CD4-positive, CD25-positive, alpha-beta regulatory T cell (primary cell): ENCODE measurements at regions not wholly inside any gene's neighbourhood (a gene's known extent, or its start where the extent isn't known, plus 50 kb on each side); places are given as distances from the start of the nearest gene placed in this dataset.

Experiments
- ATAC-seq, 2 donors: fragments of 150-1000 bp; cut with Tn5 transposase; one replicate each; pipeline ENCODE4 v1.10.0; 2021; ENCODE audit warnings: low read depth in 2 of 2, moderate number of reproducible peaks in 2 of 2, moderate library complexity in 1 of 2
- DNase-seq, 3 donors: peaks; one replicate each; pipeline versions ENCODE4 v3.0.0 to v3.0.0-alpha.2; 2012 to 2022; ENCODE audit warnings: mixed read lengths in 1 of 3
- H3K27ac ChIP-seq: one replicate; pipeline ENCODE4 v1.7.0; 2013; ENCODE audit warnings: mild to moderate bottlenecking, low read length; ENCODE audit not compliant: insufficient read depth, poor library complexity, severe bottlenecking
- H3K27me3 ChIP-seq: one replicate; pipeline ENCODE4 v1.7.0; 2013; ENCODE audit warnings: low read length; ENCODE audit not compliant: control insufficient read depth, insufficient read depth
- H3K36me3 ChIP-seq: one replicate; pipeline ENCODE4 v1.7.0; 2013; ENCODE audit warnings: mild to moderate bottlenecking, low read length, moderate library complexity; ENCODE audit not compliant: control insufficient read depth, insufficient read depth
- H3K4me1 ChIP-seq: 2 replicates; pipeline ENCODE4 v1.7.0; 2013; ENCODE audit warnings: mild to moderate bottlenecking, low read length; ENCODE audit not compliant: insufficient read depth, control insufficient read depth, poor library complexity, severe bottlenecking
- H3K4me3 ChIP-seq: one replicate; pipeline ENCODE4 v1.7.0; 2013; ENCODE audit warnings: low read depth, mild to moderate bottlenecking, low read length, moderate library complexity
- H3K9me3 ChIP-seq, 2 experiments: 1 replicate in 1 of 2; 2 replicates in 1 of 2; pipeline ENCODE4 v1.7.0; 2013; ENCODE audit warnings: low read length in 2 of 2, mild to moderate bottlenecking in 1 of 2, moderate library complexity in 1 of 2; ENCODE audit not compliant: control insufficient read depth in 2 of 2
- H3K27ac Mint-ChIP-seq, 3 donors: one replicate each; pipeline ENCODE4 v1.8.0; 2020 to 2022; ENCODE audit warnings: mild to moderate bottlenecking in 3 of 3, mixed read lengths in 3 of 3, moderate library complexity in 2 of 3
- H3K27me3 Mint-ChIP-seq: one replicate; pipeline ENCODE4 v1.8.0; 2022; ENCODE audit warnings: mild to moderate bottlenecking, mixed read lengths
- H3K36me3 Mint-ChIP-seq: one replicate; pipeline ENCODE4 v1.8.0; 2020; ENCODE audit warnings: mixed read lengths
- H3K4me1 Mint-ChIP-seq, 4 donors: one replicate each; pipeline ENCODE4 v1.8.0; 2020 to 2022; ENCODE audit warnings: mixed read lengths in 4 of 4, mild to moderate bottlenecking in 1 of 4
- H3K4me3 Mint-ChIP-seq, 4 donors: one replicate each; pipeline ENCODE4 v1.8.0; 2020 to 2022; ENCODE audit warnings: mild to moderate bottlenecking in 4 of 4, mixed read lengths in 4 of 4, moderate library complexity in 3 of 4
- H3K9me3 Mint-ChIP-seq, 7 donors: one replicate each; pipeline ENCODE4 v1.8.0; 2020 to 2022; ENCODE audit warnings: mixed read lengths in 7 of 7, mild to moderate bottlenecking in 3 of 7, moderate library complexity in 2 of 7

DNA sequence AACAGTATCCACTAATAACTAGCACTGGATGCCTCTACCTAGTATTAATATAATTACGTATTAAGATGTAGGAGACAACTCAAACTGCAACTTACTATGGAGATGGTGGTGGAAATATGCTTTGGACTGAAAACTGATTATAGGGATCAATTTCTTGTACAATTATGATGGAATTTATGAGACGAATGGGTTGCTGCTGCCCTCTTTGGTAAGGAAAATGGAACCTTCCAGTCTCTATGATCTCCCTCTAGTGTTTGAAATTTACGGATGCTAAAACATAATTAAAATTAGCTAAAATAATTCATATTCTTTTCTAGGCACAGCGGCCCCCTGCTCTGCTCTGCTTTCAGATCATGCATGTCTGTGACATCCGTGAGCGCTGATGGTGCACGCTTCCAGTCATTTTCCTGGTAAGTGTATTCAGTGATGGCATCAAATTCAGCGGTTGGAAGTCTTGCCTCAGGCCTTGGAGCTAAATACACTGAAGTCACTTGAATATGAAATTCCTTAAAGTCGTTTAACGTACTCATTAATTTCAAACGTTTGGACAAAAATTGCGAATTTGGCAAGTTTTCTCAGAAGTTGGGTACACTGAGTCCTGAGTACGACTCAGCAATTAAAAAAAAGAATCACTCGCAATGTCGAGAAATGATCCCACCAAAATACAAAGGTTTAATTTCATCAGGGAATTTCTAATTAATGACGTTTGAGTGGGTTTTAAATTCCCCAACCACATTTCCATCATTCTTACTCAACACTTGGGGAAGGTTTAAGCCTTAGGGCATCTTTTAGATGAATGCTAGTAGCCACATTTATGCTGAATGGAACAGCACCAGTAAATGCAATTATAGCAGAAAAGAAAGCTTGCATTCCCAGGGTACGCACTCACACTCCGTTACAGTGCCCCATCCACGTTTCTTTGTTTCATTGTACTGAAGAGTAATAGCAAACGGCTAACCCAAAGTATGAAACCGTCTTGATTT lies 132.6 kb downstream of the NR2F2 start:
- no peaks in the 10 kb centered on the region for H3K27me3 ChIP-seq
- DNase-seq = no peak
- ATAC-seq = no peak

DNA sequence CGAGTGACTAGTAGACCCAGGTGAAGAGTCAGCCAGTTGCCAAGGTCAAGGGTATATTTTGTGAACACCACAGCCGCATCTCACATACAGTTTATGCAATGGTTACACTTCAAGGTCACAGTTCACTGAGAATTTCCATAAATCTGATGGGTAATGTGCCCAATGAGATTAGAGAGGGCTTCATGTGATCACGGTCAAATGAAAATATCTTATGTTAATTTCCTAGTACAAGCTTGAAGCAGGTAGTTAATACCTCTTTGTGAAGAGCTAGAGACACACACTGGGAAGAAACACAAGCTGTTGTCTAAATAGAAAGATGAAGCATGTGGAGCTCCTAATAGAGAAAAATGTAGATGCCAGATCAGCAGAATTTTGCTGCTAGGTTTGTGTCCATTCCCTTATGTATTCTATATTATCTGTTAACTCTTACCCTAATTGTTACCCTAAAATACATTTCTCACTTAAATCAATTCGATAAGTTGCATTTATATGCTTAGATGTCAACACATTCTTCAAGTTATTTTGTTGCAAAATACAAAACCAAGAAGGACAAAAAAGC lies 136.0 kb downstream of the NR2F2 start:
- Mint-ChIP-seq H3K4me3 (no peak overlapping the region), H3K9me3 (peaks cover 0 to 6% (median 0%) of the 10 kb centered on the region in 7 donors), H3K27ac (no peak overlapping the region), H3K27me3 (no peaks in the 10 kb centered on the region), H3K36me3 (no peaks in the 10 kb centered on the region), H3K4me1 (no peaks in the 10 kb centered on the region)
- H3K27ac ChIP-seq = no peak overlapping the region
- no peak for DNase-seq
- H3K9me3 ChIP-seq = no peaks in the 10 kb centered on the region
- ATAC-seq = no peak
- H3K4me3 ChIP-seq = no peak overlapping the region
- H3K27me3 ChIP-seq = no peaks in the 10 kb centered on the region
- H3K4me1 ChIP-seq = no peaks in the 10 kb centered on the region
- H3K36me3 ChIP-seq = no peaks in the 10 kb centered on the region

More for the DNA sequence above, 132.6 kb downstream of the NR2F2 start:
- H3K9me3 Mint-ChIP-seq = peaks cover 0 to 4% (median 2%) of the 10 kb centered on the region in 7 donors
- H3K27me3 Mint-ChIP-seq = no peaks in the 10 kb centered on the region
- Histone ChIP-seq H3K9me3 (no peaks in the 10 kb centered on the region), H3K27ac (no peak overlapping the region), H3K36me3 (no peaks in the 10 kb centered on the region), H3K4me1 (no peaks in the 10 kb centered on the region), H3K4me3 (no peak overlapping the region)
- no peaks in the 10 kb centered on the region for H3K4me1 Mint-ChIP-seq
- H3K4me3 Mint-ChIP-seq = no peak overlapping the region
- no peaks in the 10 kb centered on the region for H3K36me3 Mint-ChIP-seq
- H3K27ac Mint-ChIP-seq = no peak overlapping the region

DNA sequence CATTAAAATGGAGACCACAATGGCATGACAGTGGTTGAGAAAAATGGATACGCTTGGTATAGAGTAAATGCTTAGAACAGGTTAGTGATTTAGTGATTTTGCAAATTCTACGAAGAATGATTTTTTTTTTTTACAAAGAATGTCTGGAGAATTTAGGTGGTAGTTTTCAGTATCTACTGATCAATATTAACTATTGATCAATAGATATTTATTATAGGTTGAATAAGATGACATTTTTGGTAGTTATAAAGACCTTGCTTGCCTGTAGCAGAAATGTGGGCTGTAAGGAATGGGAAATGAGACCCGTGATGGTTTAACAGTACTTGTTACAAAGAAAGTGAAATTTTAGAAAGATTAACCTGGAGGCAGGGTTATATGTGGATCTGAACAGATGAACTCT lies 137.5 kb downstream of the NR2F2 start:
- ATAC-seq (no peak), DNase-seq (no peak)
- Mint-ChIP-seq H3K36me3 (no peaks in the 10 kb centered on the region), H3K27ac (no peak overlapping the region), H3K9me3 (peaks cover 0 to 8% (median 1%) of the 10 kb centered on the region in 7 donors), H3K4me3 (no peak overlapping the region), H3K4me1 (no peaks in the 10 kb centered on the region), H3K27me3 (no peaks in the 10 kb centered on the region)
- Histone ChIP-seq H3K27ac (no peak overlapping the region), H3K27me3 (no peaks in the 10 kb centered on the region), H3K4me3 (no peak overlapping the region), H3K4me1 (no peaks in the 10 kb centered on the region), H3K36me3 (no peaks in the 10 kb centered on the region), H3K9me3 (no peaks in the 10 kb centered on the region)

DNA sequence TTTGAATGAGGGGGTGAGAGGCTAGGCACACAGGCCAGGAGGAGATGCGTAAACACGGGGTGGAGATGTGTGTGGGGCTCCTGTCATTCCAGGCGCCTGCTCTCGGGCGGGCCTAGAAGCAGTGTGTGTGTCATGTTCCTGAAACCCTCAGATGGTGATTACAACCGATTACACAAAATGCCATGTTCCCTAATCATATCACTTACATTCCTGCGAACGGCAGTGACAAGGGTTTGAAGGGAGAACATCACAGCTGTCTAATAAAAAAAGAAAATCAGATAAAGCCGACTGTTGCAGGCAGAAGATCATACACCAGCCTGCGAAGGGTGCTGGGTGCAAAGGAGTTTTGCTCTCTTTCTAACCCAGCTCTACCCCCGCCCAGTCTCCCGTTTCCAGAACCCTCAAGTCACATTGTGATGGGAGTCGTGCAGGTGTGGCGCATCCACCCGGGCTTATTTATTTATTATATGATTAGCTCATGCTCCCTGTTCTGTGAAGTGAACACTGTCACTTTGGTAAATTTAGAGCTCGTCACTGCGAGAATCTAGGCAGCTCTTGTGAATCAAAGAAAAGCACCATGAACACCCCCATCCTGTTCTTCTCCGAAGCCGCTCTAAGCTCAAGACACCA lies 140.3 kb downstream of the NR2F2 start:
- Mint-ChIP-seq H3K4me1 (no peaks in the 10 kb centered on the region), H3K4me3 (no peak overlapping the region), H3K9me3 (peaks cover 0 to 8% (median 1%) of the 10 kb centered on the region in 7 donors), H3K27ac (no peak overlapping the region), H3K27me3 (no peaks in the 10 kb centered on the region), H3K36me3 (no peaks in the 10 kb centered on the region)
- no peaks in the 10 kb centered on the region for H3K4me1 ChIP-seq
- no peaks in the 10 kb centered on the region for H3K9me3 ChIP-seq
- DNase-seq (no peak), ATAC-seq (no peak)
- H3K27ac ChIP-seq = no peak overlapping the region
- H3K27me3 ChIP-seq = no peaks in the 10 kb centered on the region
- H3K36me3 ChIP-seq = no peaks in the 10 kb centered on the region
- no peak overlapping the region for H3K4me3 ChIP-seq

DNA sequence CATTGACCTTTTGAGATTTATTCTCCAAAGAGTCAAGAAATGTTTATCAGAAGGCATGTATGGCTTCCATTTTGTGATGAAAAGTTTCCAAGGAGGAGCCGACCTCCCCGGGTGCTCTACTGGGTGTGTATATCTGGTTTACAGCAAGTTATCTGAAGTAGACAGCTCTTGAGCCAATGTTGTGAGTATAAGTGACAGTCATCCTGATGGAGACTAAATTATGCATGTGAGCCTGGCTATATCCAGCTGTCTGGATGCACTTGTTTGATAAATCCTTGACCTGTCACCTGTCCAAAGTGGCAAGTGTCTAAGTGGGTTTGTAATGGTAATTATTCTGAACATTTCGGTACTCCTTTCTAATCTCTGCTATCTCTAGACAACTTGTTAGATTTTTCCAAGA lies 142.2 kb downstream of the NR2F2 start:
- H3K27ac ChIP-seq = no peak overlapping the region
- Mint-ChIP-seq H3K27me3 (no peaks in the 10 kb centered on the region), H3K4me3 (no peak overlapping the region), H3K4me1 (no peaks in the 10 kb centered on the region), H3K27ac (no peak overlapping the region), H3K9me3 (peaks cover 0 to 6% (median 1%) of the 10 kb centered on the region in 7 donors), H3K36me3 (no peaks in the 10 kb centered on the region)
- no peaks in the 10 kb centered on the region for H3K4me1 ChIP-seq
- H3K9me3 ChIP-seq = no peaks in the 10 kb centered on the region
- H3K27me3 ChIP-seq = no peaks in the 10 kb centered on the region
- H3K36me3 ChIP-seq = no peaks in the 10 kb centered on the region
- ATAC-seq (no peak), DNase-seq (no peak)
- no peak overlapping the region for H3K4me3 ChIP-seq

DNA sequence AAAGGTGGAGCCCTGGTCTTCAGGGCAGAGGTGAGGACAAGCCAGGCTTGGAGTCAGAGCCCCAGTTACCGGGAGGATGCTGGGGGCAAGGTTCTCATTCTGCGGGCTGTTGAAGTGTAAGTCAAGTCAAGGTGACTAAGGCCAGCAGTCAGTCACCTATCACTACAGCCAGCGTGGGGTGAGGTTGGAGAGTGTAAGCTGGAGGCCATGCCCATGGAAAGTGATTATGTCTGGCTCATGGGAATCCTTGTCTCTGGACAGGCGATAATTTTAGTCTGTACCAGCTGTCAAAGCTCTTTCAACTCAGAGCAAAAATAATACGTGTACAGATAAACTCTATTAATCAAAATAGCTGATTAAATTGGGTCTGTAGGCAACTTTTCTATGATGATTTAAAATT lies 143.1 kb downstream of the NR2F2 start:
- DNase-seq (no peak), ATAC-seq (no peak)
- no peaks in the 10 kb centered on the region for H3K9me3 ChIP-seq
- no peak overlapping the region for H3K27ac Mint-ChIP-seq
- no peaks in the 10 kb centered on the region for H3K4me1 Mint-ChIP-seq
- no peaks in the 10 kb centered on the region for H3K36me3 ChIP-seq
- no peaks in the 10 kb centered on the region for H3K27me3 ChIP-seq
- H3K4me3 Mint-ChIP-seq = no peak overlapping the region
- H3K9me3 Mint-ChIP-seq = peaks cover 0 to 4% (median 1%) of the 10 kb centered on the region in 7 donors
- H3K4me3 ChIP-seq = no peak overlapping the region
- H3K36me3 Mint-ChIP-seq = no peaks in the 10 kb centered on the region
- H3K4me1 ChIP-seq = no peaks in the 10 kb centered on the region
- no peaks in the 10 kb centered on the region for H3K27me3 Mint-ChIP-seq
- no peak overlapping the region for H3K27ac ChIP-seq

DNA sequence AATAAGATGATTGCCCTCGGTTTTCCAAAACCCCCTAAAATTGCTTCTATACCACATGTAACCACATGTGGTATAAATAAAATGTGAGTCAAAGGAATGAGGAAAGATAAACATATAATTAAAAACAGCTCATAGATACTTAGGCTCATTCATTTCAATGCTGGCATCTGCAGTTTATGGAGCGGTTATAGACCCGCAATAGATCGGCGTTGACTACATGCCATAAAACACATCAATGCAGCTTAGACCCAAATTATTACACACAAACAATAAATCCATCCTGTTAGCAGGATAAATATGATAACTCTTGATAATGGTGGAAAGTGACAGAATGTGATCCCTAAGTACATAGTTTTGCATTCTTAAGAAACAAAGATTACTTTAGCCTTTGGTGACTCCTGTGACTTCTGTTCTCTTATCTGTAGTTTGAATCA lies 143.7 kb downstream of the NR2F2 start:
- H3K4me3 Mint-ChIP-seq = no peak overlapping the region
- H3K27me3 Mint-ChIP-seq = no peaks in the 10 kb centered on the region
- DNase-seq (no peak), ATAC-seq (no peak)
- Histone ChIP-seq H3K9me3 (no peaks in the 10 kb centered on the region), H3K4me1 (no peaks in the 10 kb centered on the region), H3K27ac (no peak overlapping the region), H3K4me3 (no peak overlapping the region), H3K36me3 (no peaks in the 10 kb centered on the region), H3K27me3 (no peaks in the 10 kb centered on the region)
- no peaks in the 10 kb centered on the region for H3K4me1 Mint-ChIP-seq
- no peaks in the 10 kb centered on the region for H3K36me3 Mint-ChIP-seq
- peaks cover 0 to 4% (median 1%) of the 10 kb centered on the region in 7 donors for H3K9me3 Mint-ChIP-seq
- H3K27ac Mint-ChIP-seq = no peak overlapping the region
